DND-41 (cell line): ENCODE measurements at regions not wholly inside any gene's neighbourhood (a gene's known extent, or its start where the extent isn't known, plus 50 kb on each side); places are given as distances from the start of the nearest gene placed in this dataset.

ENCODE experiments used
- ATAC-seq: fragments of 200-7000 bp; cut with Tn5 transposase; 3 replicates; pipeline ENCODE4 v1.9.1; 2021; ENCODE audit warnings: low read depth; ENCODE audit not compliant: insufficient read depth
- DNase-seq: peaks from one replicate; pipeline ENCODE4 v3.0.0-alpha.2; 2020
- H2AFZ ChIP-seq: 2 replicates; pipeline ENCODE4 v1.6.0; 2012; ENCODE audit warnings: low read depth, low read length
- H3K27ac ChIP-seq: 2 replicates; pipeline ENCODE4 v1.5.1; 2012; ENCODE audit warnings: low read length, inconsistent platforms
- H3K27me3 ChIP-seq: fragments of 200-600 bp; sonication (generic); 2 replicates; pipeline ENCODE4 v1.6.0; 2012; ENCODE audit warnings: low read length, mild to moderate bottlenecking, inconsistent platforms; ENCODE audit not compliant: insufficient read depth, poor library complexity
- H3K36me3 ChIP-seq: 2 replicates; pipeline ENCODE4 v1.5.1; 2012; ENCODE audit warnings: low read length, inconsistent platforms; ENCODE audit not compliant: insufficient read depth
- H3K4me1 ChIP-seq: 2 replicates; pipeline ENCODE4 v1.5.1; 2012; ENCODE audit warnings: mild to moderate bottlenecking, low read length; ENCODE audit not compliant: insufficient read depth
- H3K4me2 ChIP-seq: 2 replicates; pipeline ENCODE4 v1.6.0; 2012; ENCODE audit warnings: mild to moderate bottlenecking, moderate library complexity, low read length, inconsistent platforms; ENCODE audit not compliant: insufficient read depth
- H3K4me3 ChIP-seq, 2 experiments: fragments of 200-600 bp in 1 of 2; shearing (Covaris generic) in 1 of 2; 2 replicates each; pipeline ENCODE4 v1.5.1; 2012 to 2016; ENCODE audit warnings: inconsistent platforms in 2 of 2, low read length in 2 of 2, mild to moderate bottlenecking in 2 of 2, low read depth in 1 of 2, moderate library complexity in 1 of 2
- H3K79me2 ChIP-seq: 2 replicates; pipeline ENCODE4 v1.6.0; 2012; ENCODE audit warnings: low read length, inconsistent platforms; ENCODE audit not compliant: insufficient read depth
- H3K9ac ChIP-seq: 2 replicates; pipeline ENCODE4 v1.6.0; 2012; ENCODE audit warnings: low read depth, mild to moderate bottlenecking, inconsistent platforms, low read length, moderate library complexity
- H3K9me3 ChIP-seq: 2 replicates; pipeline ENCODE4 v1.5.1; 2012; ENCODE audit warnings: low read length, moderate library complexity, mild to moderate bottlenecking, inconsistent platforms; ENCODE audit not compliant: insufficient read depth, severe bottlenecking
- H4K20me1 ChIP-seq: 2 replicates; pipeline ENCODE4 v1.6.0; 2012; ENCODE audit warnings: low read length; ENCODE audit not compliant: insufficient read depth
- CTCF ChIP-seq: IDR thresholded peaks from 2 replicates; pipeline ENCODE4 v1.5.1; 2012; ENCODE audit warnings: borderline replicate concordance, low read length, moderate library complexity, mild to moderate bottlenecking; ENCODE audit not compliant: poor library complexity, severe bottlenecking; ENCODE audit errors: extremely low read depth
- EZH2 ChIP-seq: IDR thresholded peaks from 3 replicates; pipeline ENCODE4 v1.6.1; 2012; ENCODE audit warnings: borderline replicate concordance, low read depth, mild to moderate bottlenecking, moderate library complexity, low read length, inconsistent platforms; ENCODE audit not compliant: severe bottlenecking

- Histone ChIP-seq H3K27me3 (no peaks in the 10 kb centered on the region), H3K36me3 (no peaks in the 10 kb centered on the region), H3K4me1 (peaks cover 23% of the 10 kb centered on the region), H3K9me3 (no peaks in the 10 kb centered on the region), H3K79me2 (no peaks in the 10 kb centered on the region), H3K27ac (no peak overlapping the region), H2AFZ (no peak overlapping the region), H3K4me2 (no peak overlapping the region), H3K9ac (no peak overlapping the region), H3K4me3 (no peak overlapping the region), H4K20me1 (no peaks in the 10 kb centered on the region)
- ATAC-seq, result no peak
- DNase-seq, result no peak
- TF ChIP-seq CTCF, result no peak
- TF ChIP-seq EZH2, result no peak
Observed at GRCh38 chr5:96074870-96075269, 113.2 kb upstream of the ELL2 start.

DNA sequence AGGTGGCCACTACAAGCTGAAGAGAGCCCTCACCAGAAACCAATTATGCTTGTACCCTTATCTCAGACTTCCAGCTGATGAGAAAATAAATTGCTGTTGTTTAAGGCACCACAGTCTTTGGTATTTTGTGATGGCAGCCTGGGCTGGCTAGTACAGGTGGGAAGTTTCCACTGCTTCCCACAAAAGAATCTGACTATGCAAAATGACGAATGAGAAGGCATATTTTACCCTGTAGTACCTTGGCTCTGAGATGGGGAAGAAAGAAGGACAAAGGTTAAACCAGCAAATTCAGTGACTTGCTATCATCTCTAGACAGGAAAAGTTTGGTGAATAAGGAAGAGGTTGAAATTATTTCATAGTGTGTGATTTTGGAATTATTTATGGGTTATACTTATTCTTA lies 112.8 kb upstream of the ELL2 start:
- Histone ChIP-seq H3K36me3 (no peaks in the 10 kb centered on the region), H2AFZ (no peak overlapping the region), H3K4me3 (no peak overlapping the region), H4K20me1 (no peaks in the 10 kb centered on the region), H3K4me1 (peaks cover 27% of the 10 kb centered on the region), H3K27ac (no peak overlapping the region), H3K79me2 (no peaks in the 10 kb centered on the region), H3K27me3 (no peaks in the 10 kb centered on the region), H3K9ac (no peak overlapping the region), H3K4me2 (no peak overlapping the region), H3K9me3 (no peaks in the 10 kb centered on the region)
- DNase-seq, result no peak
- TF ChIP-seq CTCF (no peak), EZH2 (no peak)
- ATAC-seq, result no peak

- H3K4me1 ChIP-seq, result peaks cover 27% of the 10 kb centered on the region
- TF ChIP-seq CTCF (no peak), EZH2 (no peak)
- no peaks in the 10 kb centered on the region for H3K9me3 ChIP-seq
- H3K4me3 ChIP-seq, result no peak overlapping the region
- H3K27me3 ChIP-seq, result no peaks in the 10 kb centered on the region
- no peak overlapping the region for H3K9ac ChIP-seq
- H3K27ac ChIP-seq, result no peak overlapping the region
- ATAC-seq (no peak), DNase-seq (no peak)
- no peaks in the 10 kb centered on the region for H3K36me3 ChIP-seq
- H2AFZ ChIP-seq, result no peak overlapping the region
- H3K79me2 ChIP-seq, result no peaks in the 10 kb centered on the region
- H3K4me2 ChIP-seq, result no peak overlapping the region
- H4K20me1 ChIP-seq, result no peaks in the 10 kb centered on the region
Observed at GRCh38 chr5:96072791-96073165, 111.1 kb upstream of the ELL2 start.

GRCh38 chr5:96072138-96072790 lies 110.6 kb upstream of the ELL2 start:
- no peaks in the 10 kb centered on the region for H4K20me1 ChIP-seq
- H3K4me2 ChIP-seq, result no peak overlapping the region
- no peak overlapping the region for H2AFZ ChIP-seq
- no peak overlapping the region for H3K27ac ChIP-seq
- H3K27me3 ChIP-seq, result no peaks in the 10 kb centered on the region
- DNase-seq, result no peak
- H3K79me2 ChIP-seq, result no peaks in the 10 kb centered on the region
- H3K4me3 ChIP-seq, result no peak overlapping the region
- no peak for TF ChIP-seq EZH2
- TF ChIP-seq CTCF, result no peak
- no peak overlapping the region for H3K9ac ChIP-seq
- no peaks in the 10 kb centered on the region for H3K36me3 ChIP-seq
- no peaks in the 10 kb centered on the region for H3K9me3 ChIP-seq
- peaks cover 27% of the 10 kb centered on the region for H3K4me1 ChIP-seq
- ATAC-seq, result no peak
